Subcutaneous abdominal adipose tissue (tissue), 5 donors: ENCODE measurements at regions not wholly inside any gene's neighbourhood (a gene's known extent, or its start where the extent isn't known, plus 50 kb on each side); places are given as distances from the start of the nearest gene placed in this dataset.

Experiments used
- H3K27ac ChIP-seq: one replicate; pipeline ENCODE4 v1.7.0; 2013; ENCODE audit warnings: low read depth, mild to moderate bottlenecking, inconsistent platforms, low read length, moderate library complexity
- H3K27me3 ChIP-seq, 5 donors: one replicate each; pipeline ENCODE4 v1.7.0; 2013; ENCODE audit warnings: low read length in 5 of 5, inconsistent platforms in 1 of 5; ENCODE audit not compliant: control insufficient read depth in 5 of 5, insufficient read depth in 4 of 5
- H3K36me3 ChIP-seq, 5 donors: one replicate each; pipeline ENCODE4 v1.7.0; 2013; ENCODE audit warnings: low read length in 5 of 5; ENCODE audit not compliant: control insufficient read depth in 5 of 5, insufficient read depth in 5 of 5
- H3K4me1 ChIP-seq, 5 donors: one replicate each; pipeline ENCODE4 v1.7.0; 2013; ENCODE audit warnings: low read length in 5 of 5, mild to moderate bottlenecking in 3 of 5, moderate library complexity in 1 of 5; ENCODE audit not compliant: control insufficient read depth in 5 of 5, insufficient read depth in 5 of 5
- H3K4me3 ChIP-seq, 5 donors: one replicate each; pipeline ENCODE4 v1.7.0; 2013; ENCODE audit warnings: low read length in 5 of 5, low read depth in 1 of 5
- H3K9ac ChIP-seq, 5 donors: one replicate each; pipeline ENCODE4 v1.7.0; 2013; ENCODE audit warnings: low read length in 5 of 5, mild to moderate bottlenecking in 4 of 5, moderate library complexity in 3 of 5
- H3K9me3 ChIP-seq, 5 donors: one replicate each; pipeline ENCODE4 v1.7.0; 2013; ENCODE audit warnings: low read length in 5 of 5; ENCODE audit not compliant: control insufficient read depth in 5 of 5
- donor health status: healthy.
- donor health status: healthy.
- donor health status: healthy.
- donor health status: healthy.
- donor health status: healthy.

DNA sequence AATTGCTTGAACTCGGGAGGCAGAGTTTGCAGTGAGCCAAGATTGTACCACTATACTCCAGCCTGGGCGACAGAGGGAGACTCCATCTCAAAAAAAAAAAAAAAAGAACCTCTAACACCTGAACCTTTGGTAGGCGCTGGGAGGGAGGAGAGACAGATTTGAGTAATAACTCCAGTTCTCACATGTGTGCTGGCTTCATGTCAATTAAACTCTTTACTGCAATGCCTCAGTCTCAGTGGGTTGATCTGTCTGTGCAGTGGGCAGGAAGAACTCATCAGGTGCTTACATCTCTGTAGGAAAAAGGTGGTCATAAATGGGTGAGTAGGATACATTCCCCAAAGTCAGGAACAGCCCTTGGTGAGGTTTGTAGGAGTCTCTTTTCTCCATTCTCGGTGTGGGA is 85.1 kb upstream of the ABCC4 start:
- H3K9ac ChIP-seq = no peak overlapping the region
- peaks cover 0 to 10% (median 9%) of the 10 kb centered on the region in 5 donors for H3K4me1 ChIP-seq
- H3K9me3 ChIP-seq = no peaks in the 10 kb centered on the region
- no peak overlapping the region for H3K4me3 ChIP-seq
- H3K36me3 ChIP-seq = no peaks in the 10 kb centered on the region
- H3K27ac ChIP-seq = no peak overlapping the region
- peaks cover 0 to 2% (median 0%) of the 10 kb centered on the region in 5 donors for H3K27me3 ChIP-seq

DNA sequence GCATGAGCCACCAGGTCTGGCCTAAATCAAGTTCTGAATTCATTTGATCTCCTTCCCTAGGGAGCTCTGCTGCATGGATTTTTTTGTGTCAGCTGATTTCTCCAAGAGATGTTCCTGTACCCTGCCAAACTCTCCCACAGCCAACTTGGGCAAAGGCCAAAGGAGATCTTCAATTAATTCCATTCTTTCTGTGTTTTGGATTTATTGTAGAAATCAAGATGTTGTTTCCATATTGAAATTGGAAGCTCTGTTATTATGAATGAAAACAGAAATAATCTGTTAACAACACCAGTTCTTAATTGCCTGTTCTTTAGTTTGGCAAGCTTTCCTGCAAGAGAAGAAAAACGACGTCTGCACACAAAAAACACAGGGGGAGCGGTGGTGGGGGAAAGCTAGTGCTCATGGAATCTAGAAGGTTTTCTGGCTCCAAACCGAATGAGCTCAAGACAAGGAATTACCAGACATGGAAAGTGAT is 86.5 kb upstream of the ABCC4 start:
- Histone ChIP-seq H3K36me3 (no peaks in the 10 kb centered on the region), H3K9me3 (no peaks in the 10 kb centered on the region), H3K27me3 (peaks cover 0 to 2% (median 0%) of the 10 kb centered on the region in 5 donors), H3K27ac (no peak overlapping the region), H3K4me1 (peaks cover 0 to 10% (median 9%) of the 10 kb centered on the region in 5 donors), H3K9ac (no peak overlapping the region), H3K4me3 (no peak overlapping the region)

DNA sequence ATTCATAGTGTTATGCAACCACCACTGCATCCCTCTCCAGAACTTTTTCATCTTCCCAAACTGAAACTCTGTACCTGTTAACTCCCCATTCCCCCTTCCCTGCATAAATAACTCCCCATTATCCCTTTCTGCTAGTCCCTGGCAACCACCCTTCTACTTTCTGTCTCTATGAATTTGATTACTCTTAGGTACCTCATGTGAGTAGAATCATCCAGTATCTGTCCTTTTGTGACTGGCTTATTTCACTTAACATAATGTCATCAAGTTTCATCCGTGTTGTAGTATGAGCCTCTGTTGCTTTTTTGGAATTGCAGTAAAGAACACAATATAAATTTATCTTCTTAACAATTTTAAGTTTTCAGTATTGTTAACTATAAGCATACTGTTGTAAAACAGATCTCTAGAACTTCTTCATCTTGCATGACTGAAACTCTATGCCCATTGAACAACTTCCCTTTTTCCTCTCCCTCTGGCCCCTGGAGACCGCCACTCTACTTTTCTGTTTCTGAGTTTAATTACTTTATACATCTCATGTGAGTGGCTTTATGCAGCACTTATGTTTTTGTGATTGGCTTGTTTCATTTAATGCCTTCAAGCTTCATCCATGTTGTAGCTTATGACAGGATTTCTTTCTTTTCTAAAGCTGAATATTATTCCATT is 87.3 kb upstream of the ABCC4 start:
- Histone ChIP-seq H3K27ac (no peak overlapping the region), H3K9ac (no peak overlapping the region), H3K36me3 (no peaks in the 10 kb centered on the region), H3K4me3 (no peak overlapping the region), H3K4me1 (peaks cover 0 to 10% (median 9%) of the 10 kb centered on the region in 5 donors), H3K27me3 (peaks cover 0 to 2% (median 0%) of the 10 kb centered on the region in 5 donors), H3K9me3 (no peaks in the 10 kb centered on the region)

DNA sequence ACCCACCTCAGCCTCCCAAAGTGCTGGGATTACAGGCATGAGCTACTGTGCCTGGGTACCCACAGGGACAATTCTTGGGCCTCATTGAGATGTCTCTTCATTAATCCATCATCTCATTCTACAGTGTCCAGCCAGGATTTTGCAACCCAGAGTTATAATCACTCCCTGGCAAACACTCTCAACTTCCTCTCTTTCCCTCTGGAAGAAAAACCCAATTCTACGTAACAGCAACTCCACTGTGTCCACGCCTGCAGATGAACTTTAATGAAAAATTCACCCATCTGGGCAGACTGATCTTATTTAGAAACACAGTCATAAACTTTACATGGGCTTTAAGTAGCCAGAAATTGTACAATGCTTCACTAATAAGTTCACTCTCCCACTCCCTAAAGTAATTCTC is 90.1 kb upstream of the ABCC4 start:
- no peak overlapping the region for H3K27ac ChIP-seq
- H3K4me1 ChIP-seq = peaks cover 0 to 10% (median 9%) of the 10 kb centered on the region in 5 donors
- peaks cover 0 to 2% (median 0%) of the 10 kb centered on the region in 5 donors for H3K27me3 ChIP-seq
- H3K4me3 ChIP-seq = no peak overlapping the region
- H3K9ac ChIP-seq = no peak overlapping the region
- no peaks in the 10 kb centered on the region for H3K9me3 ChIP-seq
- H3K36me3 ChIP-seq = no peaks in the 10 kb centered on the region

DNA sequence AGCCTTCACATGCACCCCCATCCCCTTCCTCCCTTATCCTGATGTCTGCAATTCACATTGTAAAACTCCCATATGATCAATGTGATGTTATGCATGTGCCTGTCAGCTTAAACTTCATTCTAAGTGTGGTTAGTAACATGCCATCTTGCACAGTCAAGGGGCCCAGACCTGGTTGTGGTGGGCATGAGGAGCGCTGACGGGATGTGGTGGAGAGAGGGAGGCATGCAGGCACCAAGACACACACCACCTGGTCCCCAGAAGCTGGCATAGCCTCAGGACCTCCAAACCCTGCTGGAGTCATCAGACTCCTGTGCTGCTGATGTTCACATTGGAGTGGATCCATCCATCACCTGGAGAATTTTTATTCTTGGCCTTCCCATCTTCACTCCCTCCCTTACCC is 90.5 kb upstream of the ABCC4 start:
- Histone ChIP-seq H3K9me3 (no peaks in the 10 kb centered on the region), H3K4me3 (no peak overlapping the region), H3K4me1 (peaks cover 0 to 10% (median 9%) of the 10 kb centered on the region in 5 donors), H3K9ac (no peak overlapping the region), H3K36me3 (no peaks in the 10 kb centered on the region), H3K27ac (no peak overlapping the region), H3K27me3 (peaks cover 0 to 2% (median 0%) of the 10 kb centered on the region in 5 donors)

DNA sequence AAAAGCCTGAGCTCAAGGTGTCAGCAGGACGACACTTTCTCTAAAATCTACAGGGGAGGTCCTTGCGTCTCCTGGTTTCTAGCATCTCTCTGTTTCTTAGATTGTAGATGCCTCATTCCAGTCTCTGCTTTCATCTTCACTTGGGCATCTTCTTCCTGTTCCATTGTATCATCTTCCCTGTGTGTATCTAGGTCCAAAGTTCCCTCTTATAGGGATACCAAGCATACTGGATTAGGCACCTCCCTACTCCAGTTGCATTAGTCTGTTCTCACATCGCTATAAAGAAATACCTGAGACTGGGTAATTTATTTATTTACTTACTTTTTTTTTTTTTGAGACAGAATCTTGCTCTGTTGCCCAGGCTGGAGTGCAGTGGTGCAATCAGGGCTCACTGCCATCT is 91.3 kb upstream of the ABCC4 start:
- Histone ChIP-seq H3K36me3 (no peaks in the 10 kb centered on the region), H3K4me3 (no peak overlapping the region)

DNA sequence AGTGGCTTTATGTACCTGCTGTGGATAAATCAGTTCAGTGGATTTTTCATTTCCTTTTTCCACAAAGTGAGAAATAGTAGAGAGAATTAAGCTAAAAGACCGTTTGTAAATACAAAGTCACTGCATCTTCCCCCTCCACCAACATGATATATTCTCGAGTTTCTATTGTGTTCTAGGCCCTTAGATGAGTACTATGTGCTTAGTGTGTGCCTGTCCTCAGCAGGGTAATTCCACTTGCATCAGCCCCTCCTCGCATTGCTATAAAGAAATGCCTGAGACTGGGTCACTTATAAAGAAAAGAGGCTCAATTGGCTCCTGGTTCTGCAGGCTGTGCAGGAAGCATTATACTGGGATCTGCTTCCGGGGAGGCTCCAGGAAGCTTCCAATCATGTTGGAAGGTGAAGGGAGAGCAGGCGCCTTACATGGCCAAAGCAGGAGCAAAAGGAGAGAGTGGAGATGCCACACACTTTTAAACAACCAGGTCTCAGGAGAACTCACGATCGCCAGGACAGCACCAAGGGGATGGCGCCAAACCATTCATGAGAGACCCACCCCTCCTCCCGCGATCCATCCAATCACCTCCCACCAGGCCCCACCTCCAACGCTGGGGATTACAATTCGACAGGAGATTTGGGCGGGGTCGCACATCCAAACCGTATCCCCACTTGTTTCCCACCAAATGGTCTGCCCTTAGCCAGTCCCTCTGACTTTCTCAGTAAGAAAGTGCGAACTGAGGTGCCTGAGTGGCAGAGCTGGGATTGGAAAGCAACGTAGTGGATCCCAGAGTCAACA is 102.3 kb upstream of the ABCC4 start:
- no peak overlapping the region for H3K27ac ChIP-seq
- no peaks in the 10 kb centered on the region for H3K36me3 ChIP-seq
- peaks cover 0 to 10% (median 5%) of the 10 kb centered on the region in 5 donors for H3K27me3 ChIP-seq
- H3K4me1 ChIP-seq = peaks cover 0 to 8% (median 6%) of the 10 kb centered on the region in 5 donors
- peak overlapping the region in 1 of 5 donors; percentile 58 for H3K9ac ChIP-seq
- no peaks in the 10 kb centered on the region for H3K9me3 ChIP-seq
- peak overlapping the region in 4 of 5 donors; percentile 53 to 70 (median 60) for H3K4me3 ChIP-seq

More for the DNA sequence above, 91.3 kb upstream of the ABCC4 start:
- peaks cover 0 to 5% (median 5%) of the 10 kb centered on the region in 5 donors for H3K4me1 ChIP-seq
- peaks cover 0 to 2% (median 0%) of the 10 kb centered on the region in 5 donors for H3K27me3 ChIP-seq
- no peaks in the 10 kb centered on the region for H3K9me3 ChIP-seq
- no peak overlapping the region for H3K9ac ChIP-seq
- H3K27ac ChIP-seq = no peak overlapping the region

DNA sequence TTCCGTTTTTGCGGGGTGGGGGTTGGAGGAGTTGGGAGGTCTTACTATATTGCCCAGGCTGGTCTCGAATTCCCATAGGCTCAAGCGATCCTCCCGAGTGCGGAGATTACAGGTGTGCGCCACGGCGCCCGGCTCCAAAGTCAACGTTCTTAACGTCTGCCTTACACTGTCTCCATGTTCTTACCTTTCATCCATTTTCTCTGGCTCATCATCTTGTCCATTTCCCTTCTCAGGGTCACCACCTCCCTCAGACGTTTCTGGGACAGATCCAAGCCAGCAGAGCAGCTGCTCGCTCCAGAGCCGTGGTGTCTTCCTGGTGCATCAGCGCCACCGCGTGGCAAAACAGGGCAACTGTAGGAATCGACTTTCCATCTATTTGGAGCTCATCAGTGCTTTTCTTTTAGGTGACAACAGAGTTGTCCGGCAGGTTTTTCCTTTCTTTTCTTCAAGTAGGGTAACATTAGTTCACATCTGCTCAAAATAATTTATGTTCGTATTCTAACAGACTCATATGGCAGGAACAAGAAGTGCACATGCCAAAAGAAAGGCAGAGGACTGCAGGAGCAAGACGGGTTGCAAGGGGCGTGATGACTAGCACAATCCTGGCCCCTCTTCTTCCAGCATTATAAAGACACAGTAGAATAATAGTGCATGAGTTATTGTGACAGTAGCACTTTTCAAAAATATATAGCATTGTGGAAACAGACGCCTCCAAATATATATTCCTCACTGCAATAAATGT is 103.1 kb upstream of the ABCC4 start:
- Histone ChIP-seq H3K27ac (no peak overlapping the region), H3K4me3 (peak overlapping the region; percentile 50 to 70 (median 59)), H3K27me3 (peaks cover 0 to 10% (median 5%) of the 10 kb centered on the region in 5 donors), H3K4me1 (peaks cover 0 to 8% (median 6%) of the 10 kb centered on the region in 5 donors), H3K9me3 (no peaks in the 10 kb centered on the region), H3K9ac (peak overlapping the region in 1 of 5 donors; percentile 58), H3K36me3 (no peaks in the 10 kb centered on the region)

DNA sequence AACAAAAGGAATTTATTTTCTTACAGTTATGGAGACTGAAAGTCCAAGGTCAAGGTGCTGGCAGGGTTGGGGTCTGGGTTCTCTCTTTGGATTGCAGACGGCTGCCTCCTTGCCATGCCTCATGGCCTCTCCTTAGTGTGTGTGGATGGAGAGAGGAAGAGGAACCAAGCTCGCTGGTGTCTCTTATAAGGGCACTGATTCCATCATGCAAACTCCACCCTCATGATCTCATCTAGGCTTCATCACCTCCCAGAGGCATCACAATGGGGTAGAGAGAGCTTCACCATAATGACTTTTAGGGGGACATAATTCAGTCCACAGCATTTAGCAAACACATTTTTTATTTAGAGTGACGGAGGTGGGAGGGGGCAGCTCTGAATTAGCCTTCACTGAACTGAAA is 104.9 kb upstream of the ABCC4 start:
- H3K9ac ChIP-seq = no peak overlapping the region
- H3K36me3 ChIP-seq = no peaks in the 10 kb centered on the region
- H3K27me3 ChIP-seq = peaks cover 0 to 10% (median 5%) of the 10 kb centered on the region in 5 donors
- H3K4me3 ChIP-seq = no peak overlapping the region
- peaks cover 0 to 8% (median 6%) of the 10 kb centered on the region in 5 donors for H3K4me1 ChIP-seq
- H3K27ac ChIP-seq = no peak overlapping the region
- no peaks in the 10 kb centered on the region for H3K9me3 ChIP-seq
